Upper lobe of left lung (tissue), 4 donors: ENCODE measurements at regions not wholly inside any gene's neighbourhood (a gene's known extent, or its start where the extent isn't known, plus 50 kb on each side); places are given as distances from the start of the nearest gene placed in this dataset.

Experiments
- EP300 ChIP-seq, 4 donors: sonication (generic); formaldehyde crosslinking; IDR thresholded peaks; one replicate each; pipeline ENCODE4 v1.5.1; 2017; ENCODE audit warnings: antibody characterized with exemption in 4 of 4, control low read depth in 2 of 4
- POLR2A ChIP-seq, 4 donors: fragments of 450-650 bp; IDR thresholded peaks; one replicate each; pipeline ENCODE4 v1.5.1; 2016 to 2017; ENCODE audit warnings: antibody characterized with exemption in 4 of 4, mild to moderate bottlenecking in 2 of 4
- POLR2AphosphoS5 ChIP-seq, 2 donors: sonication (generic); formaldehyde crosslinking; IDR thresholded peaks; one replicate each; pipeline ENCODE4 v1.5.1; 2017; ENCODE audit warnings: antibody characterized with exemption in 2 of 2
- TF ChIP-seq, protein P1 (sequence below), 6 experiments: fragments of 450-650 bp in 4 of 6; fragments of 200-600 bp in 2 of 6; sonication (generic) in 2 of 6; IDR thresholded peaks; one replicate each; pipeline ENCODE4 v1.5.1; 2016 to 2019; ENCODE audit warnings: antibody characterized with exemption in 6 of 6

DNA sequence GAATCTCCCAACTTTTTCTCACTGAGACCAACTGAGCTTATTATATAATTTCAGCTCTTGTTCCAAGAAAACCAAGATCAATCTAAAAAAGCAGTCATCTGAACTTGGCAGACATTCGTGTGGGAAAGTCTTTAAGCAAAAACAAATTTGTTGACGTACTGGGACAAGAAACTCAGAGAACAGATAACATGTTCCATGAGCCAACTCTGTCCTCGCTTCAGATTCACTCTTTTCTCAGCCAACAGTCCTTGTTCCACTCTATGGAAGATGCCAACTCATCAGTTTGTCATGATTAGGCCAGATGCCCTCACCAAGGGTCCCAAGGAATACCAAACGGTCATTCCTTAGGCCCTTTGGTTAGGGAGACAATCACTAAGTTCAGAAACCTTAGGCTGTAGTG is 224.2 kb upstream of the CTAGE1 start:
- TF ChIP-seq, protein P1, sequence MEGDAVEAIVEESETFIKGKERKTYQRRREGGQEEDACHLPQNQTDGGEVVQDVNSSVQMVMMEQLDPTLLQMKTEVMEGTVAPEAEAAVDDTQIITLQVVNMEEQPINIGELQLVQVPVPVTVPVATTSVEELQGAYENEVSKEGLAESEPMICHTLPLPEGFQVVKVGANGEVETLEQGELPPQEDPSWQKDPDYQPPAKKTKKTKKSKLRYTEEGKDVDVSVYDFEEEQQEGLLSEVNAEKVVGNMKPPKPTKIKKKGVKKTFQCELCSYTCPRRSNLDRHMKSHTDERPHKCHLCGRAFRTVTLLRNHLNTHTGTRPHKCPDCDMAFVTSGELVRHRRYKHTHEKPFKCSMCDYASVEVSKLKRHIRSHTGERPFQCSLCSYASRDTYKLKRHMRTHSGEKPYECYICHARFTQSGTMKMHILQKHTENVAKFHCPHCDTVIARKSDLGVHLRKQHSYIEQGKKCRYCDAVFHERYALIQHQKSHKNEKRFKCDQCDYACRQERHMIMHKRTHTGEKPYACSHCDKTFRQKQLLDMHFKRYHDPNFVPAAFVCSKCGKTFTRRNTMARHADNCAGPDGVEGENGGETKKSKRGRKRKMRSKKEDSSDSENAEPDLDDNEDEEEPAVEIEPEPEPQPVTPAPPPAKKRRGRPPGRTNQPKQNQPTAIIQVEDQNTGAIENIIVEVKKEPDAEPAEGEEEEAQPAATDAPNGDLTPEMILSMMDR (IDR thresholded peaks at IDR 0.05), result no peak
- no peak for TF ChIP-seq POLR2A (IDR thresholded peaks at IDR 0.05)
- TF ChIP-seq POLR2AphosphoS5 (IDR thresholded peaks at IDR 0.05), result no peak
- no peak for TF ChIP-seq EP300 (IDR thresholded peaks at IDR 0.05)
